ENCODE measurements at regions not wholly inside any gene's neighbourhood (a gene's known extent, or its start where the extent isn't known, plus 50 kb on each side); places are given as distances from the start of the nearest gene placed in this dataset.
"Not testable (repeated sequence)": the region's sequence is repeated elsewhere in the genome, so short reads cannot be mapped to it uniquely, and the experiment has no call there.

- no peak overlapping the region for H3K9ac ChIP-seq (ENCODE audit: low read length)
- TF ChIP-seq CTCF (IDR thresholded peaks at IDR 0.05; ENCODE audit: low read depth, low read length): no peak
- TF ChIP-seq EZH2phosphoT487 (IDR thresholded peaks at IDR 0.05; ENCODE audit: low read depth): no peak
- H3K27me3 ChIP-seq (ENCODE audit: low read depth, low read length): no peaks in the 10 kb centered on the region
- H4K20me1 ChIP-seq (ENCODE audit: insufficient read depth, low read length): no peaks in the 10 kb centered on the region
- H3K36me3 ChIP-seq (replicated peaks; ENCODE audit: low read depth, low read length): no peaks in the 10 kb centered on the region
- no peak overlapping the region for H3K4me2 ChIP-seq (ENCODE audit: low read length)
- no peak overlapping the region for H3K4me3 ChIP-seq (ENCODE audit: low read length)
- H3K9me3 ChIP-seq (ENCODE audit: insufficient read depth, low read length): no peaks in the 10 kb centered on the region
- no peak overlapping the region for H3K27ac ChIP-seq (ENCODE audit: low read length)
- H3K79me2 ChIP-seq (ENCODE audit: low read length): no peaks in the 10 kb centered on the region
- no peak overlapping the region for H2AFZ ChIP-seq (ENCODE audit: low read depth, low read length)
- no peaks in the 10 kb centered on the region for H3K4me1 ChIP-seq (ENCODE audit: low read length)
Measured at GRCh38 chr13:90732049-90732448, 615.4 kb upstream of the MIR17HG start.

- not testable (repeated sequence) for H3K9me3 ChIP-seq (ENCODE audit: insufficient read depth, low read length); H4K20me1 ChIP-seq (ENCODE audit: insufficient read depth, low read length); H3K4me2 ChIP-seq (ENCODE audit: low read length); H3K4me3 ChIP-seq (ENCODE audit: low read length); H3K79me2 ChIP-seq (ENCODE audit: low read length); H3K4me1 ChIP-seq (ENCODE audit: low read length); H3K9ac ChIP-seq (ENCODE audit: low read length); H3K27me3 ChIP-seq (ENCODE audit: low read depth, low read length); H3K36me3 ChIP-seq (replicated peaks; ENCODE audit: low read depth, low read length); H3K27ac ChIP-seq (ENCODE audit: low read length); H2AFZ ChIP-seq (ENCODE audit: low read depth, low read length)
Measured at GRCh38 chr13:90734497-90734896, 613.0 kb upstream of the MIR17HG start.

GRCh38 chr13:90738881-90739280 lies 608.6 kb upstream of the MIR17HG start:
- no peak for TF ChIP-seq EZH2phosphoT487 (IDR thresholded peaks at IDR 0.05; ENCODE audit: low read depth)
- no peak for TF ChIP-seq CTCF (IDR thresholded peaks at IDR 0.05; ENCODE audit: low read depth, low read length)
- Histone ChIP-seq H3K27ac (ENCODE audit: low read length) (no peak overlapping the region), H3K27me3 (ENCODE audit: low read depth, low read length) (no peaks in the 10 kb centered on the region), H4K20me1 (ENCODE audit: insufficient read depth, low read length) (no peaks in the 10 kb centered on the region), H3K4me3 (ENCODE audit: low read length) (no peak overlapping the region), H3K9me3 (ENCODE audit: insufficient read depth, low read length) (no peaks in the 10 kb centered on the region), H3K4me2 (ENCODE audit: low read length) (no peak overlapping the region), H3K36me3 (replicated peaks; ENCODE audit: low read depth, low read length) (no peaks in the 10 kb centered on the region), H3K4me1 (ENCODE audit: low read length) (no peaks in the 10 kb centered on the region), H2AFZ (ENCODE audit: low read depth, low read length) (no peak overlapping the region), H3K9ac (ENCODE audit: low read length) (no peak overlapping the region), H3K79me2 (ENCODE audit: low read length) (no peaks in the 10 kb centered on the region)

DNA sequence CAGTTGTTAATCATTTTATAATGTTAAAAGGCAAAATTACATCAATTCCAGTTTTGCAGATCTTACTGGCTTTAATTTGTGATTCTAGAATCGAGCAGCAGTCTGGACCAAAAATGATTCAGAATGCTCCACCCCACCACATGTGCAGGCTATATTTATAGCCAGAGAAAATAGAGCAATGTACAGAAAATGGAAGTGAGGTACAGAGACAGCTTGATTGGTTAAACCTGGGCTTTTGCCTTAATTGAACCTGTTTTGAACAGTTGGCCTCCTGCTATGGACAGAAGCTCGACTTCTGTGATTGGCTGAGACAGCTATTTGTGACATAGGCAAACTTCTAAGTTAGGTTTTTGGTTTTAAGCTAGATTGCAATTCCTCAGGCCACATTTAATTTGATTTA lies 607.4 kb upstream of the MIR17HG start:
- H2AFZ ChIP-seq (ENCODE audit: low read depth, low read length): no peak overlapping the region
- TF ChIP-seq CTCF (IDR thresholded peaks at IDR 0.05; ENCODE audit: low read depth, low read length): no peak
- H3K79me2 ChIP-seq (ENCODE audit: low read length): no peaks in the 10 kb centered on the region
- no peak overlapping the region for H3K27ac ChIP-seq (ENCODE audit: low read length)
- no peaks in the 10 kb centered on the region for H3K4me1 ChIP-seq (ENCODE audit: low read length)
- no peak overlapping the region for H3K9ac ChIP-seq (ENCODE audit: low read length)
- H4K20me1 ChIP-seq (ENCODE audit: insufficient read depth, low read length): no peaks in the 10 kb centered on the region
- H3K4me3 ChIP-seq (ENCODE audit: low read length): no peak overlapping the region
- no peaks in the 10 kb centered on the region for H3K36me3 ChIP-seq (replicated peaks; ENCODE audit: low read depth, low read length)
- H3K27me3 ChIP-seq (ENCODE audit: low read depth, low read length): no peaks in the 10 kb centered on the region
- H3K4me2 ChIP-seq (ENCODE audit: low read length): no peak overlapping the region
- H3K9me3 ChIP-seq (ENCODE audit: insufficient read depth, low read length): no peaks in the 10 kb centered on the region

GRCh38 chr13:90742381-90742780 lies 605.1 kb upstream of the MIR17HG start:
- H3K4me1 ChIP-seq (ENCODE audit: low read length): no peaks in the 10 kb centered on the region
- H4K20me1 ChIP-seq (ENCODE audit: insufficient read depth, low read length): no peaks in the 10 kb centered on the region
- H3K79me2 ChIP-seq (ENCODE audit: low read length): no peaks in the 10 kb centered on the region
- no peak overlapping the region for H2AFZ ChIP-seq (ENCODE audit: low read depth, low read length)
- no peak overlapping the region for H3K4me2 ChIP-seq (ENCODE audit: low read length)
- no peak overlapping the region for H3K4me3 ChIP-seq (ENCODE audit: low read length)
- H3K27me3 ChIP-seq (ENCODE audit: low read depth, low read length): no peaks in the 10 kb centered on the region
- no peaks in the 10 kb centered on the region for H3K9me3 ChIP-seq (ENCODE audit: insufficient read depth, low read length)
- H3K27ac ChIP-seq (ENCODE audit: low read length): no peak overlapping the region
- TF ChIP-seq EZH2phosphoT487 (IDR thresholded peaks at IDR 0.05; ENCODE audit: low read depth) (no peak), CTCF (IDR thresholded peaks at IDR 0.05; ENCODE audit: low read depth, low read length) (no peak)
- no peak overlapping the region for H3K9ac ChIP-seq (ENCODE audit: low read length)
- no peaks in the 10 kb centered on the region for H3K36me3 ChIP-seq (replicated peaks; ENCODE audit: low read depth, low read length)

Data from OCI-LY3 (cell line).